Aorta (tissue), 5 donors: ENCODE measurements at regions not wholly inside any gene's neighbourhood (a gene's known extent, or its start where the extent isn't known, plus 50 kb on each side); places are given as distances from the start of the nearest gene placed in this dataset.

ENCODE experiments used
- ATAC-seq: fragments of 200-7000 bp; cut with Tn5 transposase; one replicate; pipeline ENCODE4 v1.9.1; 2022; ENCODE audit warnings: moderate library complexity; ENCODE audit not compliant: low FRiP score
- DNase-seq, 2 donors: peaks; one replicate each; pipeline ENCODE4 v3.0.0-alpha.2; 2020
- H3K27ac ChIP-seq, 2 donors: one replicate each; pipeline ENCODE4 v1.5.1; 2013; ENCODE audit warnings: low read length in 2 of 2, mild to moderate bottlenecking in 2 of 2, moderate library complexity in 2 of 2, control low read depth in 1 of 2, inconsistent platforms in 1 of 2, low read depth in 1 of 2
- H3K27me3 ChIP-seq, 2 donors: one replicate each; pipeline ENCODE4 v1.6.1; 2013; ENCODE audit warnings: control low read depth in 1 of 2, low read length in 1 of 2, mild to moderate bottlenecking in 1 of 2, moderate library complexity in 1 of 2; ENCODE audit not compliant: insufficient read depth in 2 of 2, control insufficient read depth in 1 of 2
- H3K36me3 ChIP-seq, 2 donors: one replicate each; pipeline ENCODE4 v1.6.1; 2013; ENCODE audit warnings: control low read depth in 1 of 2, low read length in 1 of 2, mild to moderate bottlenecking in 1 of 2; ENCODE audit not compliant: insufficient read depth in 2 of 2, control insufficient read depth in 1 of 2
- H3K4me1 ChIP-seq, 2 donors: one replicate each; pipeline ENCODE4 v1.6.1; 2013; ENCODE audit warnings: low read length in 2 of 2, control low read depth in 1 of 2, mild to moderate bottlenecking in 1 of 2, moderate library complexity in 1 of 2; ENCODE audit not compliant: insufficient read depth in 2 of 2, control insufficient read depth in 1 of 2
- H3K4me3 ChIP-seq, 2 donors: one replicate each; pipeline ENCODE4 v1.5.1; 2013; ENCODE audit warnings: low read length in 2 of 2, control low read depth in 1 of 2, mild to moderate bottlenecking in 1 of 2
- H3K9me3 ChIP-seq: one replicate; pipeline ENCODE4 v1.6.1; 2013; ENCODE audit warnings: mild to moderate bottlenecking, low read length; ENCODE audit not compliant: control insufficient read depth
- WGBS, 2 donors: extraction: QIAGEN DNeasy Blood & Tissue Kit; methylation state at CpG; one replicate each; pipeline ENCODE4 v1.1.7; 2013; 5-methylcytosine and 5-hydroxymethylcytosine counted together
- intact Hi-C, 2 donors: fragments of 100-400 bp; cut with DNase I; formaldehyde crosslinking; loops; one replicate each; pipeline versions ENCODE4 v1.14.2 to v1.15.0; 2022
- donor health status: healthy with polysubstance abuse.
- donor health status: Bipolar disorder and iron deficiency.
- donor health status: DM: no; HTN: no; CAD: no.
- donor health status: DM: no; HTN: no; CAD: no.
- donor health status: DM: yes; HTN: yes; CAD: no.

DNA sequence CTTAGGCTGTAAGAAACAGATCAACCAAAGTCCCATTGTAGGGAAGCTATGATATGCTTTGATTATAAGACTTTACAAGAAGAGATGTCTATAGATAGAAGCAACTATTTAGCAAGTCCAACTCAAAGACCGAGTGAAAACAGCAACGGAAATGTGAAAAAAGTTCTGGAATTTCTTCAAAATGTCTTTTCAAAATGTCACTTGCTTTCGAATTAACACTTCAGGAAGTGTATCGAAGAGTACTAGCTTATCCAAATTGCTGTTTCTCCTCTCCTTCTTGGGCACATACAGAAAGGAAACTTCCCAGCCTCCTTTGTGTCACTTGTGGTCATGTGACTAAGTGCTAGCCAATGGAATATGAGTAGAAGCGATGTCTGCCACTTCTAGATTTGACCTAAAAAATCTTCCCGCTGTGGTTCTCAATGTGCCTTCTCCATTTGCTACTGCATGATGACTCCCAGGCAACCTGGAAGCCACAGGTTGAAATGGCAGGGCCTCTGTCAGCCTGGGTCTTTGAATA is 89.9 kb downstream of the TSEN15 start:
- WGBS, 2 donors: 58 to 62% methylated on average over 6 of the region's 6 CpGs
- intact Hi-C loops: no loop called here
- no peaks in the 10 kb centered on the region for H3K4me1 ChIP-seq
- no peaks in the 10 kb centered on the region for H3K9me3 ChIP-seq
- H3K27me3 ChIP-seq: no peaks in the 10 kb centered on the region
- ATAC-seq (no peak), DNase-seq (no peak)
- H3K27ac ChIP-seq: no peak overlapping the region
- no peak overlapping the region for H3K4me3 ChIP-seq
- H3K36me3 ChIP-seq: no peaks in the 10 kb centered on the region

DNA sequence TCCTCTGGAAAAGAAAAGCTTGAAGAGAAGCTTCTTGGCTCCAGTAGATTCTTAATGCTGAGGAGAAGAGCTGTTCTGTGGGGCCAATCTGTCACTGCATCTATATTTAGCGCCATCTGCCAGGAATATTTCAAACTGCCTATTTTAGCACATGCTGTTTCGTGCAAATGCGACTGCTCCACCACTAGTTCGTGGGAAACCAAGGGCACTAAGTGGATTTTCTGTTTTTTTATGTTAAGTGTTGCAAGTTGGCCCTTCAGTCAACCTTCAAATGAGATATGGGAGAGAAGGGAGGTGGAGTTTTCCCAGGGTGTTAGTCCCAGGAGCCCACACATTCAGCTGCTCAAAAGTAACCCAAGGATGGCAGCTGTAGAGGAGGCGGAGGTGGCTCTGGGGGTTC is 91.9 kb downstream of the TSEN15 start:
- ATAC-seq: no peak
- no peak for DNase-seq
- Histone ChIP-seq H3K27ac (no peak overlapping the region), H3K4me3 (no peak overlapping the region), H3K27me3 (no peaks in the 10 kb centered on the region), H3K4me1 (no peaks in the 10 kb centered on the region), H3K9me3 (peaks cover 2% of the 10 kb centered on the region), H3K36me3 (no peaks in the 10 kb centered on the region)
- WGBS, 2 donors: 21 to 23% methylated on average over 5 of the region's 5 CpGs
- intact Hi-C loops: no loop called here

DNA sequence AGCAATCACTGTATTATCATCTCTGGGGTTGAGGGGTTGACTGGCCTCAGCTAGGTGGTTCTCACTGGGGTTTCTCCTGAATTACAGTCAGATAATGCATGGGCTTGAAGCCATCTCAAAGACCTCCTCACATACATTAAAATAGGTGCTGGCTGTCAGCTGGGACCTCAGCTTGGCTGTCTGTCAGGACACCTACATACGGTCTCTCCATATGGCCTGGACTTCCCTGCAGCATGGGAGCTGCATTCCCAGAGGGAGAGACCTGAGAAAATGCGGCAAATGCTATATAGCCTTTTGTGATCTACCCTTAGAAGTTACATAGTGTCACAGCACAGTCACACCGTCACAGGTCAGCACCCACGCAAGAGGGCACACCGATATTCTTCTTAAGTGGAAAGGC is 93.6 kb downstream of the TSEN15 start:
- WGBS, 2 donors: 98 to 99% methylated on average over 5 of the region's 5 CpGs
- Histone ChIP-seq H3K27ac (no peak overlapping the region), H3K36me3 (no peaks in the 10 kb centered on the region), H3K27me3 (no peaks in the 10 kb centered on the region), H3K9me3 (peaks cover 2% of the 10 kb centered on the region), H3K4me1 (no peaks in the 10 kb centered on the region), H3K4me3 (no peak overlapping the region)
- ATAC-seq (no peak), DNase-seq (no peak)
- intact Hi-C loops: no loop called here

DNA sequence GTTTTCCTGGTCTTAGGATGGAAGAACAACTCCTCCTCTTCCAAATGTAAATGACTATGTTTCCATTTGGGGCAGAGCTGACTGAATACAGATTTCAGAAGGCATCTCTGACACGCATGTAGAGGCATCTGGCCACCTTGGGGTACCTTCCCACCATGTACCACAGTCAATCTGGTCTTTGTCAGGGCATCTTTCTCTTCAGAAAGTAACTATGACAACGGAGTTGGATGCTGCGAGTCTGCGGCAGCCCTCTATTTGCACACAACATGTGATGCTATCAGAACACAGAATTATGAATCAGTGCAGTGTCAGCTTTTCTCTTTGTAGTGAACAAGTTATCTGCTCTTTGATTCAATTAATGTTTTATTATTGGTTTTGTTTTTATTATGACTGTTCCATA is 94.7 kb downstream of the TSEN15 start:
- intact Hi-C loops: no loop called here
- H3K27ac ChIP-seq: no peak overlapping the region
- peaks cover 2% of the 10 kb centered on the region for H3K9me3 ChIP-seq
- ATAC-seq (no peak), DNase-seq (no peak)
- WGBS, 2 donors: 96% methylated on average over 4 of the region's 4 CpGs
- H3K36me3 ChIP-seq: no peaks in the 10 kb centered on the region
- no peaks in the 10 kb centered on the region for H3K27me3 ChIP-seq
- no peak overlapping the region for H3K4me3 ChIP-seq
- no peaks in the 10 kb centered on the region for H3K4me1 ChIP-seq

DNA sequence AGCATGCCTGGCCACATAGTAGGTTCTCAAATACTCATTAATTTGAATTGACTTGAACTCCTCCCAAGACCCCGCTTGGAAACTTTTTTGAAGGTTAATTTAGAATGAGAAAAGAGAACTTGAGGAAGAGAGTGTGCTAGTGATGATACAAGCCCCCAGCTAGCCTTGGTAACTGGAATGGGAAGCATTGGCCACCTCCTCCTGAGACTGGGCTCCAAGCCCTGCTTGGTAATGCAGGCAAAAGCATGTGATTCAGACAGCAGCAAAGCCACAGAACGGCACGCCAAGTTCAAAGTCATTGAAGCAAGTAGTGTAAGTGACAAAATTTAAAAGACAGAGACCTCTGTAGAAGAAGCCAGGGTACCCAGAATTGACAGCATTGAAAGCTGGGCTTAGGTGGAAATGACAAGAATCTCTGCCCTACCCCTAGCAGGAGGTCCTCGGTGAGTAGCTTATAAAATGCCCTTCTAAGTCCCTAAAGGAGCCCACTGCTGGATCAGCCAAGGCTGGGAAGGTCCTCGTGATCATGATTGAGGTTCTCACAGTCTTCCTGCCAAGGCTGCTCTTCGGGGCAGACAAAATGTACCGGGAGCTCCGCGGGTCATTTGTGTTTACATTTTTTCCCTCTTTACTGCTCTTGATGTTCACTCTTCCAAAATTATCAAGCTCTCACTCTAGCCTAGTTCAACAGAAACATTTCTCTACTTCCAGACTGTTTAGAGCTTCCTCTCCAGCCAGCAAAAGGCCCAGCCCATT is 99.4 kb downstream of the TSEN15 start:
- no peak overlapping the region for H3K27ac ChIP-seq
- DNase-seq (peak in 1 of 2 donors; percentile 75), ATAC-seq (peak; percentile 46)
- H3K4me3 ChIP-seq: no peak overlapping the region
- H3K4me1 ChIP-seq: no peaks in the 10 kb centered on the region
- 19 to 22% methylated on average over 9 of the region's 9 CpGs for WGBS, 2 donors
- peaks cover 2% of the 10 kb centered on the region for H3K9me3 ChIP-seq
- H3K36me3 ChIP-seq: no peaks in the 10 kb centered on the region
- H3K27me3 ChIP-seq: no peaks in the 10 kb centered on the region
- intact Hi-C loops: no loop called here

DNA sequence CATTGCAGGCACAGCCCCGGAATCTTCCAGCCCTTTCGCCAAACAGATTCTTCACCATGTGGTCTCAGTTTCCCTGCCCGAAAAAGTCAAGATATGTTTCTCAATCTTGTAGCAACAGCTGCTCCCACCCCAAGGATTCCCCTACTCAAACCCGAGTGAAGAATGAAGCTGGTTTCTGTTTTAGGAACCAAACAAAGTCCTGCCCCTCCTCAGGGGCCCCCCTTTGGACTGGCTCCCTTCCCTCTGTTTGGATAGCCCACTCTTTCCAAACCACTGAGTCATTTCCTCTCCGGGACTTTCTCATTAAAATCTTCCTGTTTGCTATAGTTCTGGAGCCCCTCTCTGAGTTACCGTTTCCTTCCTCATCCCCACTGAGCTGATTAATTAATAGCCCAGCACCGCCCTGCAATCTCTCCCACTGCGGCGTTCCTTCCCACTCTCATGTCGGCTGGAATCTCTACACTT is 100.9 kb downstream of the TSEN15 start:
- Histone ChIP-seq H3K4me3 (no peak overlapping the region), H3K9me3 (no peaks in the 10 kb centered on the region), H3K36me3 (no peaks in the 10 kb centered on the region), H3K4me1 (no peaks in the 10 kb centered on the region), H3K27me3 (no peaks in the 10 kb centered on the region), H3K27ac (no peak overlapping the region)
- ATAC-seq: peak; percentile 69
- DNase-seq: peak in 1 of 2 donors; percentile 50
- intact Hi-C loops: no loop called here
- WGBS, 2 donors: 25 to 31% methylated on average over 10 of the region's 10 CpGs

DNA sequence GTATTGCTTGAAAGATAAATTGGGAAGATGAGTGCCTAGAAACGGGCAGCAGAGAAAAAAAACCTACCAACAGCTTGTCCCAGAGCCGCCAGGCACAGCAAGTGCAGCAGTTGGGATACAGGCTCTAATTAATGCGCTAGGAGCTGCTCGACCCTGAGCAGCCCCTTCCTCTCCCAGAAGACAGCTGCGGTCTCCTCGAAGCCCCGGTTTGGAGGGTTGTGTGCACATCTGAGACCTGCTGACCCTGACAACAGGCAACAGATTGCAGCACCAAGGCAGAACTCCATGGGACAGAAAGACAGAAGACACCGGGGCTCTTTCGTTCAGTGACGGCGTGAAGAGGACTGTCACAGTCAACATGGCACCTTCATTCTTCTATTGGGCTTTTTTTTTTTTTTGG is 101.4 kb downstream of the TSEN15 start:
- Histone ChIP-seq H3K9me3 (no peaks in the 10 kb centered on the region), H3K27me3 (no peaks in the 10 kb centered on the region), H3K4me3 (no peak overlapping the region), H3K4me1 (no peaks in the 10 kb centered on the region), H3K27ac (no peak overlapping the region), H3K36me3 (no peaks in the 10 kb centered on the region)
- no peak for DNase-seq
- no peak for ATAC-seq
- 70 to 72% methylated on average over 11 of the region's 11 CpGs for WGBS, 2 donors
- intact Hi-C loops: no loop called here

DNA sequence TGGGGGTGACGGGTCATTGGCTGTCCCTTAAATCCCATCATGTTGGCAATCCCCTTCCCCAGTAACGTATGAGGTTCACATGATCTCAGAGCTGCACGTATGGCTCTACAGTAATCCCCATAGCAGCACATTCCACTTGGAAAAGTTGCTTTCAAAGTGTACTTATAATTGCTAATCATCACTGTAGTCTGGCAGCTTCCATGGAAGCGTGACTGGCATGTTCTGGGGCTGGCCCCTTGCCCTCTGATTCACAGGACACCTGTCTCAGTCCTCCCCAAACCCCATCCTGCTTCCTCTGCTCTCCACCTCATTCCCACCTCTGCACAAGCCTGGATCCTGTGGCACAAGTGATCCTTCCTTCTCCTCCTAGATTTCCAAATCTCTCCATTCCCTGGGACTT is 102.2 kb downstream of the TSEN15 start:
- Histone ChIP-seq H3K9me3 (no peaks in the 10 kb centered on the region), H3K27ac (no peak overlapping the region), H3K27me3 (no peaks in the 10 kb centered on the region), H3K36me3 (no peaks in the 10 kb centered on the region), H3K4me1 (no peaks in the 10 kb centered on the region), H3K4me3 (no peak overlapping the region)
- intact Hi-C loops: no loop called here
- ATAC-seq: no peak
- DNase-seq: no peak
- 91 to 92% methylated on average over 4 of the region's 4 CpGs for WGBS, 2 donors
